ENCODE measurements at regions not wholly inside any gene's neighbourhood (a gene's known extent, or its start where the extent isn't known, plus 50 kb on each side); places are given as distances from the start of the nearest gene placed in this dataset.

GRCh38 chr5:102153003-102153759, 142.9 kb downstream of the SLCO4C1 start:
- Histone ChIP-seq H3K4me2 (ENCODE audit: low read length) (no peak overlapping the region), H4K20me1 (ENCODE audit: insufficient read depth) (no peaks in the 10 kb centered on the region), H2AFZ (ENCODE audit: low read depth, low read length) (no peak overlapping the region), H3K9me2 (ENCODE audit: insufficient read depth, low read length) (no peaks in the 10 kb centered on the region), H3K36me3 (ENCODE audit: insufficient read depth, low read length) (no peaks in the 10 kb centered on the region), H3K79me2 (replicated peaks; ENCODE audit: insufficient read depth, low read length) (no peaks in the 10 kb centered on the region), H3K27me3 (ENCODE audit: insufficient read depth, low read depth, low read length) (no peaks in the 10 kb centered on the region), H3K27ac (ENCODE audit: low read length) (no peak overlapping the region), H3K4me3 (ENCODE audit: low read length) (no peak overlapping the region), H3K9me3 (ENCODE audit: low read length) (no peaks in the 10 kb centered on the region), H3F3A (ENCODE audit: insufficient read depth, low read length, poor library complexity, severe bottlenecking) (no peaks in the 10 kb centered on the region), H3K9ac (ENCODE audit: low read length) (no peak overlapping the region)
- TF ChIP-seq, protein P1, sequence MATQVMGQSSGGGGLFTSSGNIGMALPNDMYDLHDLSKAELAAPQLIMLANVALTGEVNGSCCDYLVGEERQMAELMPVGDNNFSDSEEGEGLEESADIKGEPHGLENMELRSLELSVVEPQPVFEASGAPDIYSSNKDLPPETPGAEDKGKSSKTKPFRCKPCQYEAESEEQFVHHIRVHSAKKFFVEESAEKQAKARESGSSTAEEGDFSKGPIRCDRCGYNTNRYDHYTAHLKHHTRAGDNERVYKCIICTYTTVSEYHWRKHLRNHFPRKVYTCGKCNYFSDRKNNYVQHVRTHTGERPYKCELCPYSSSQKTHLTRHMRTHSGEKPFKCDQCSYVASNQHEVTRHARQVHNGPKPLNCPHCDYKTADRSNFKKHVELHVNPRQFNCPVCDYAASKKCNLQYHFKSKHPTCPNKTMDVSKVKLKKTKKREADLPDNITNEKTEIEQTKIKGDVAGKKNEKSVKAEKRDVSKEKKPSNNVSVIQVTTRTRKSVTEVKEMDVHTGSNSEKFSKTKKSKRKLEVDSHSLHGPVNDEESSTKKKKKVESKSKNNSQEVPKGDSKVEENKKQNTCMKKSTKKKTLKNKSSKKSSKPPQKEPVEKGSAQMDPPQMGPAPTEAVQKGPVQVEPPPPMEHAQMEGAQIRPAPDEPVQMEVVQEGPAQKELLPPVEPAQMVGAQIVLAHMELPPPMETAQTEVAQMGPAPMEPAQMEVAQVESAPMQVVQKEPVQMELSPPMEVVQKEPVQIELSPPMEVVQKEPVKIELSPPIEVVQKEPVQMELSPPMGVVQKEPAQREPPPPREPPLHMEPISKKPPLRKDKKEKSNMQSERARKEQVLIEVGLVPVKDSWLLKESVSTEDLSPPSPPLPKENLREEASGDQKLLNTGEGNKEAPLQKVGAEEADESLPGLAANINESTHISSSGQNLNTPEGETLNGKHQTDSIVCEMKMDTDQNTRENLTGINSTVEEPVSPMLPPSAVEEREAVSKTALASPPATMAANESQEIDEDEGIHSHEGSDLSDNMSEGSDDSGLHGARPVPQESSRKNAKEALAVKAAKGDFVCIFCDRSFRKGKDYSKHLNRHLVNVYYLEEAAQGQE (IDR thresholded peaks at IDR 0.05; ENCODE audit: borderline replicate concordance): no peak
- no peak for TF ChIP-seq TAF1 (IDR thresholded peaks at IDR 0.05; ENCODE audit: low read depth)
- peak; percentile 76 for TF ChIP-seq RAD21 (conservative IDR thresholded peaks at IDR 0.05)
- peak; percentile 81 for TF ChIP-seq CTCF (IDR thresholded peaks at IDR 0.05; ENCODE audit: poor library complexity, severe bottlenecking)
- TF ChIP-seq SMC3 (conservative IDR thresholded peaks at IDR 0.05; ENCODE audit: poor library complexity): peak; percentile 76

DNA sequence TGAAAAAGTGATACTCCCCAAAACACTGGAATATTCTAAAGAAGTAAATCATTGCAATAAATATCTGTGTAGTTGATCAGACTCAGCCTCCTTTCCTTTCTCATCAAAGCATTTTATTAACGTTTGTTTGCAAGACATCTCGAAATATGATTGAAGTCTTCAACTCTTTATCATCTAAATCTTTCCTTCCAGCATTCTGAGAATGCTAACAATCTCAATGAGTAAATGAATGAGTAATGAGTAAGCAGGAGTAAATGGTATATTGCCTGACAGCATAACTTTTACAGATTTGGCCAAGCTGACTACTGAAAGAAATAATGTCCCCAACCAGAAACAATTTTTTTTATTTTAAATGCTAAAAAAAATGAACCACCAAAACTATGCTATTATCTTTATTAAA, 157.1 kb downstream of the SLCO4C1 start:
- Histone ChIP-seq H3K36me3 (ENCODE audit: insufficient read depth, low read length) (no peaks in the 10 kb centered on the region), H3F3A (ENCODE audit: insufficient read depth, low read length, poor library complexity, severe bottlenecking) (no peaks in the 10 kb centered on the region), H3K9me3 (ENCODE audit: low read length) (no peaks in the 10 kb centered on the region), H2AFZ (ENCODE audit: low read depth, low read length) (no peak overlapping the region), H3K9ac (ENCODE audit: low read length) (no peak overlapping the region), H3K4me3 (ENCODE audit: low read length) (no peak overlapping the region), H3K4me2 (ENCODE audit: low read length) (no peak overlapping the region), H3K9me2 (ENCODE audit: insufficient read depth, low read length) (no peaks in the 10 kb centered on the region), H4K20me1 (ENCODE audit: insufficient read depth) (no peaks in the 10 kb centered on the region), H3K79me2 (replicated peaks; ENCODE audit: insufficient read depth, low read length) (no peaks in the 10 kb centered on the region), H3K27me3 (ENCODE audit: insufficient read depth, low read depth, low read length) (no peaks in the 10 kb centered on the region), H3K27ac (ENCODE audit: low read length) (no peak overlapping the region)
- TF ChIP-seq, protein P1 (IDR thresholded peaks at IDR 0.05; ENCODE audit: borderline replicate concordance): no peak
- TF ChIP-seq CTCF (IDR thresholded peaks at IDR 0.05; ENCODE audit: poor library complexity, severe bottlenecking) (no peak), EP300 (conservative IDR thresholded peaks at IDR 0.05; ENCODE audit: poor library complexity, severe bottlenecking) (no peak), POLR2AphosphoS5 (IDR thresholded peaks at IDR 0.05) (no peak), SMC3 (conservative IDR thresholded peaks at IDR 0.05; ENCODE audit: poor library complexity) (no peak), TAF1 (IDR thresholded peaks at IDR 0.05; ENCODE audit: low read depth) (no peak), EZH2 (IDR thresholded peaks at IDR 0.05; ENCODE audit: borderline replicate concordance, insufficient read depth, low read length, poor library complexity, severe bottlenecking) (no peak), RAD21 (conservative IDR thresholded peaks at IDR 0.05) (no peak), MXI1 (conservative IDR thresholded peaks at IDR 0.05; ENCODE audit: poor library complexity, severe bottlenecking) (no peak)
